Ammon's horn (tissue), 1 donor: ENCODE measurements at regions not wholly inside any gene's neighbourhood (a gene's known extent, or its start where the extent isn't known, plus 50 kb on each side); places are given as distances from the start of the nearest gene placed in this dataset.

Experiments used
- DNase-seq: peaks from one replicate; pipeline ENCODE4 v3.0.0-alpha.2; 2016; ENCODE audit warnings: low spot score

DNA sequence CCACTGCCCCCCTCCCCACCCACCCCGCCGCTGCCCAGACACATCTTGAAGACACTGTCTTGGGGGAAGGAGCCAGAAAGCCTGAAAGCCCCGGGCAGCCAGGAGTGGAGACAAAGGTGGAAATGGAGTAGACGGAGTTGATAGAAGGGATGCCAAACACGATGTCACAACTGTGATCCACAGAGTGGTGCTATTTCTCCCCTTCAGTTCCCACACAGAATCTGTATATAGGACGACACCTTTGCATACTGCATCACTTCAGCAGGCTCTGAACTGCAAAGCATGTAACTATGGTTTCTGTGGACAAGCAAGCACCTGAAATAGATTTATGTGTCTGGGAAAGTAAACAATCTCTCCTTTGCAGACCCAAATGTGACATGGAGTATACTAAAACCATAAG lies 56.4 kb upstream of the F13A1 start:
- no peak for DNase-seq

DNA sequence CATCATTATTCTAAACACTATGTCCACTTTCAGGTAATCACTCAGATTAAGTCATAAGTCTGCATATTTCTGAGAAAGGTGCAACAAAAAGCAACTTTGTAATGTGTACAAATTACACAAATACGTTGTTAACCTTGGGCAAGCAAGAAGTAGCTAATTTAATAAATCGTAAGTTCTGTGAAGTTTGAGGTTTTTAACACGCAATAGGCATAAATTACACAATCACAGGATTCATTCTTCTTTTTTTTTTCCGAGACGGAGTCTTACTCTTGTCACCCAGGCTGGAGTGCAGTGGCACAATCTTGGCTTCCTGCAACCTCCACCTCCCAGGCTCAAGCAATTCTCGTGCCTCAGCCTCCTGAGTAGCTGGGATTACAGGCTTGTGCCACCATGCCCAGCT lies 57.2 kb upstream of the F13A1 start:
- no peak for DNase-seq

DNA sequence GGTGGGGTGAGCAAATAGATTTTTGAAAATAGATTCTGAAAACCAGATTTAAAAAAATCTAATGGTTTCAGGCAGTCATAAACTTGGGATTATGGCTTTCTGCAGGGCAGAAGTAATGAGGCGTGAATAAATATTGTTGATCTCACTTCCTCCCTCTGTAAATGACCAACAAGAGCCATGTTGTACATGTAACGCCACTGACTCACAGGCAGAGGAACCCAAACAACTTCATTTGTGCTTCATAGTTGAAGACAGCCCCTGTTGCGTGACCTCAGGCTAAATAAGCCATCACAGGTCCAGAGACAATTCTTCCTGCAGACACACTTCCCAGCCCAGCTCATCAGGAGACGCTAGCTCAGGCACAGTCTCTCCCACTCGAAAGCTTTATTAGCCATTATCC lies 59.1 kb upstream of the F13A1 start:
- no peak for DNase-seq

DNA sequence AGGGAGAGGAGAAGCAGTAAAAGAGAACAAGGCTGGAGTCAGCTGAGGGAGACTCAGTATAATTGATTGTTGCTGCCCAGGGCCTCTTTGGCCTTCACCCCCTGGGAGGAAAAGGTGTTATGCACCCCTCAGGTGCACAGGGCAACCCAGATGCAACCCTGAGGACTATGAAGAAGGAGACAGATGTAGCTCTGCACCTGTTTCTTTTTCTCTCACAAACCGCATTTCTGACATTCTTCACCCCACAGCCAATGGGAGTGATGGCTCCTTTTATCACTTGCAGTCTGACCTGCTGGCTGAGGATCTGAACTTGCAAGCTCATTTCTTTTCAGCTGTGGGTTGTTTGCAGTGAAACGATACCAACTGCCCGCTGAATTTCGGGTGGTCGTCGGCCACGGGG lies 64.1 kb upstream of the F13A1 start:
- no peak for DNase-seq

DNA sequence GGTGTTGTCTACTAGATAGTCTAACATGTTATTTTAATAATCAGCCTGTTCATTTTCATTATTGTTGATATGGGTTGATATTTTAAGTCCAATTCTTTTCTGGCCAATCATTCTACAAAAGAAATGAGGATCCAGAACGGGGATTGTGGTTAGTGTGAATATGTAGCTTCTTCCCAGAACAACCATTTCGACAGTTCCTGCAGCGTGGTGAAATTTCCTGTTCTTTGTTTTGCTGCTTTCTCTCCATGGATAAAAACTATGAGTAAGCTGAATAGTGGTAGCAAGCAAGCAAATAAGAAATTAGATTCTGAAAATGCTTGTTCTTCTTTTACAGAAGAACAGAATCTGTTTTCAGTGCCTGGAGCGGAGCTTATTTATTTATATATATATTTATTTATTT lies 65.5 kb upstream of the F13A1 start:
- DNase-seq = peak; percentile 60

DNA sequence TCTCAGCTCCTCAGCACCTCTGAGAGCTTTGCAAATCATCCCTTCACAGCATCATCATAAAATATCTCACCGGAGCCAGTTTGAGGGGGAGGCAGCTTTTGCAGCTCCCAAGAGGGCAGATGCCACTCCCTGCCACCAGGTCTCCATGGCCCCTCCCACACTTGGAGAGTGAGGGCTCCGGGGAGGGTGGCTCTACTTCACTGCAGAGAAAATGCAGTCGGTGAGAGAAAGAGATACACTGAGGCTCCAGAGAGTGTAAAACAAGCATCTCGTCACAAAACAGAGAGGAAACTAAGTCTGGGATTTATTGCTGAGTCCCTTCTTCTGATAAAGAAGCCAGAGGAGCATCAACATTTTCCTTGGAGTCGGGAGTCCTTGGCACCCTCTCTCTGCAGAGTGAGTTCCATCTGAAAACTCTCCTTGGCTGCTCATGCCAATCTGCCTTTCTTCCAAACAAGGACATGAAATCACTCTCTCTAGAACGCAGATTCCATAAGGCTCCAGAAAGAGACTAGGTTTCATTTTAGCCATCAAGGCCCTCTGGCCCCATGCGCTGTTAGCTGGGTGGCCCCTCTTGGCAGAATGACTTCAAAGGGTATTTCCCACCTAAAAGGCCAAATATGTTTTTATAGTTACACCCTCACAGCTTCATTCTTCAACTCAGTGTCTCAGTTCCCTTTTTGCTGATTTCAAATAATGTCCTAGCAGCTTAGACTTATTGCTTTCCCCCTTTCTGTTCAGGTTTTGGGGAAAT lies 70.6 kb upstream of the F13A1 start:
- DNase-seq = no peak

DNA sequence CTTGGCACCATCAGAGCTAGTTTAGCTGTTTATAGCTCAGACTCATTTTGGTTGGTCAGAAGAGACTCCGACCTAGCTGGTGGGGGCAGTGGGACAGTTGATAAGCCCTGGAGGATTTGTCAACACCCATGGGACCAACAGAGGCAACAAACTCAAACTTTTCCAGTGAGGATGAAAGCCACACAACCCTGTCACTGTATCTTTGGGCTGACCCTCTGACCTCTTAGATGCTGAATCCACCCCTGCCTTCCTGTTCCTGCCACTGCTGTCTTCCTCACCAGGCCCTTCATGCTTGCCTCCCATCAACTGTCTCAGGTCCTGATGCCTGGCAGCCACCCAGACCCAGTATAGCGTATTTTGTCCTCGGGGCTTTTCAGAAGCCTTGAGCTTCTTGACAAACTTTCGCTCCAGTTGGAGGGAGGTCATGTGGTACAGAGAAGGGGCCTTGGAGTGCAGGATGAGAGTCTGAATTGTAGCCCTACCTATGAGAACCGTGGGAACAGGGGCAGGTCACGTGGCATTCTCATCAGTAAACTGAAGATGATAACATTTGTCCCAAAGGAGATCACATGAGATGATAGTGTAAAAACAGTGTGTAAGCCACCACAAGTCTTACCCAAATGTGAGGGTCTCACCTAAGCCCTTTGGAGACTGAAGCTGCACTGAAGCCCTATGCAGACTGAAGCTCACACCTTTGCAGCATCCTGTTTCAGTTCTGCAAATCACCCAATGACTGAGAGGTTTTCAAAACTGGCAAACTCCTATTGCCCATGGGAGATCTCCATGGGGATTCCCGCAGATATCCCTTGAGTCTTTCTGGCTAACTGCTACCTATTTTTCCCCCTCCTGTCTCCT lies 72.0 kb upstream of the F13A1 start:
- no peak for DNase-seq

DNA sequence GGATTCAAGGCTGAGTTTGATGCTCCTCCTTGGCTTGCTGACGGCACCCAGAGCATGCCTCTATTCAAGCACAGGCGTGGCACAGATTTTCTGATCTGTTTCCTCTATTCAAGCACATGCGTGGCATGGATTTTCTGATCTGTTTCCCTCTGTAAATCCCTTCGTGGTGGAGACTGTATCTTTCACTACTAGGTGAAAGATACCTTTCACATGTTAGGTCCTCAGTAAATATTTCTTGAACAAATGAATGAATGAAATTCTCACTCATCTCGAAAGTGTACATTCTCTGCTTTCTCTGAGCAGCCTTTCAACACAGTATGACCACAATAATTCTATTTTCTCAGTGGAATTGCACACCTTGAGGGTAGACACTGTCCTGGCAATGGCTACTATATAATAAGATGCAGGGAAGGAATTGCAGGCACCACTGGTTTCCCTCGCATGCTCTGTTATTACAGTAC lies 72.6 kb upstream of the F13A1 start:
- DNase-seq = no peak

DNA sequence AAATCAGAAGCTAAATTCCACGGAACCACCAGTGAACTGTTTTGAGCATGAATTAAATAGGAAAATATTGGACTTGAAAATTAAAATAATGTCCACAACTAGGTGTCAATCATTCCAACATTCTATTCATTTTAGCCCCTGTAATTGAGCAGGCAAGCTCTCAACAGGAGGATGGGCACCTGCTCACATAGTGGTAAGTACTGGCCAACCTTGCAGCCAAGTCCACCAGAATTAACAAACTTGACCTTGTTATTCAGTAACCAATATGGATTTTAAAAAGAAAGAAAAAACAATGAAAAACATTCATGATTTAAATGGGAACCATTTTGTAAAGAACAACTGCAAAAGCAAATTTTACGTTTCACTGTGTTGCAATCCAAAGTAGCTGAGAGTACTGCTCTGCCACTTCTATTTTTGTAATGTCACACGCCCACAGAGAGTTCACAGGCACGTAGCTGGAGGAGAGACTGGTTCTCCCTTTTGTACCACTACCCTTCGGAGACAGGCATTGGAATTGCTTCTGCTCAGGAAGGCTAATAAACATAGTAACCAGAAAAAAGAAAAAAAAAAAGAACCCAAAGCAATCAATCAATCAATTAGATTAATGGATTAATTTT lies 75.2 kb upstream of the F13A1 start:
- peak; percentile 80 for DNase-seq

DNA sequence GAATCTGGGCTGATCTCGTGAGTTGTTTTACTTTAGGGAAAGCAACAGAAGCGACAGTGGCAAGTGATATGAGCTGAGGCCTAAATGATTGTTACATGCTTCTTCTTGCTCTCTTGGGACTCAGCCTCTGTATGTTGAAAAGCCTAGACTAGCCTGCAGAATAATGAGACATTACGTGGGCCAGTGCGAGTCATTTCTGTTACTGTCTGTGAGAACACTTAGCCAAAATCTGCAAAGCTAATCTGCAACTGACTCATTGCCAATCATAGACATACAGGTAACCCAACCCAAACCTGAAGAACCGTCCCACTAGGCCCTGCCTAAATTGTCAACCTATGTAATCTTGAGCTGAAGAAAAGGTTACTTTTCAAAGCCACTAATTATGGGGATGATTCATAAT lies 77.4 kb upstream of the F13A1 start:
- DNase-seq = no peak

DNA sequence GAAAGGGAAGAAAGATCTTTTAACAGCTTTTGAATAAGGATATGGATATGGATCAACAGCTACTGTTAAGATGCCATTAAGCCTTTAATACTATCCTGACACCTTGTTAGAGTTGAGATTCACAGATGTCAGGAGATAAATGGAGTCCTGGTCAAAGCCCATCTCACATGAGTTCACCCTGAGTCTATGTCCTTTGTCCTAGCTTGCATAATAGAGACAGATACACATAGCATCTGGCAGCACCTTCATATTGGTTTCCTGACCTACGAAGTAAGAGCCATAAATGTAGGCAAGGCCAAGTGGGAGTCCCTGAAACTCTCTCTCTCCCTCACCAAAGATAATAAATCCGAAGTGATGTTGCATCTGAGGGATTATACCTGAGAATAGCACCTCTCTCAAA lies 79.1 kb upstream of the F13A1 start:
- DNase-seq = no peak

DNA sequence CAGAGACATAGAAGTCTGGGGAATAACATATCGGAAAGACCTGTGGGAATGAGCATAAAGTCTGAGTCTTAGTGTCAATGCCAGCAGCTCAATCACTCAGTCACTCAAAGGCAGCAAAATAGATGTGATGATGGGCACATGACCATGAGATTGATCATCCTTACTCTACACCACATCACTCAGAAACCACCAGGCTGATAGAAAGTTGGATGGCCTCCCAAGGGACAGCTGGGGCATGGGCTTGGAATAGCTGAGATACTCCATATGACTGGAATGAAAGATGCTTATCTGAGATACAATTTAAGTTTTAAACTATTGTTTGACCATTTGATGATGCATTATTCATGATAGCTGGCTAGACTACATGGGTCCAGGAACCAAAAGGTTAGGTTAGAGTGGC lies 80.9 kb upstream of the F13A1 start:
- no peak for DNase-seq

DNA sequence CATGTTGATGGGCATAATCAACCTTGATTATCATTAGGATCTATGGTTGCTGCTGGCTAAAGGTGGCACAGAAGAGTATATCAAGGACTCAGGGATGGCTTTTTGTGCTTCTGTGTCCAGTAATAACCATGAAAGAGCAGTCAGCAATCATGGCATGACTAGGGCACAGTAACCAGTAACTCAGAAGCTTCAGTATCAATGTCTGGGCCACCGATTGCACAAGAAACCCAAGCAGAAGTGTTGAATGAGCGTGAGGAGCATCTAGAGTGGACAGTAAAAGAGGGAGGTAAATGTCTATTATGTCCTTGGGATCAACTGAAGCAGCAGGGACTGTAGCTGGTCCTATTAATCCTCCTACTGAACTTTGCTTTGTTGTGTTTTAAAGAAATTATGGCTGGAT lies 81.5 kb upstream of the F13A1 start:
- no peak for DNase-seq

DNA sequence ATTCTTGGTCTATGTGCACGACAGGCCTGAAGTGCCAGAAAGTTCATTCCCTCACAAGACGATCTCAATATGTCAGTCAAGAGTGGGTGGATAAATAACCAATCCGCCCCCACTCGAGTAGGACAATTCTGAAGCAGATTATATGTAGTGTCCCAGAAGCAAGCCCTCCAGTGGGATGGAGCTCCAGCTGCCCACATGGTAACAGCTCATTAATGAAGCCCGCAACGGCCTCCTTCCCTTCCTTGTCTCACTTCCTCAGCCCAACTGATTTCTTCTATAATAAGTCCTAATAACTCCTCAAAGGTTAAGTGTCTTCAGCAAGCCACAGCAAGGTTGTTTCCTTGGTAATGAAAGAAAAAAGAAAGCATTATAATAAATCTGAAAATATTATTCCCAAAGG lies 82.1 kb upstream of the F13A1 start:
- DNase-seq = no peak

DNA sequence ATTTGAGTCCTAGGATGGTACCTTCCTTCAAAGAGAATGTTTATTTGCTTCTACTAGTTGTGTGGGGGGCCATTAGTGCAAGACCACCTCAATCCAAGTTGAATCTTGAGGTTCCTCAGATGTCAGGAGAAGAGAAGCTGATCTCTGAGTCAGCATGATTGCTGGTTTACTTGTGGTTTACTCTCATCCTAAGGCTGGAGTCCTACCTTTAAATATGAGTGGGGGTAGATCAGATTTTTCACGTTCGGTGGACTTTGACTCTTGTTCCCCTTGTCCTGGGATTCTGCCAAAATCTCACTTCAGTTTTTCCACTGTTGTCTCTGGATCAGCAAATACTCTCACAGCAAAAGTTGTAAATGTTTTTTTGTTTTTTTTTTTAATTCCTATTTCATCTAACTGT lies 84.6 kb upstream of the F13A1 start:
- DNase-seq = no peak

DNA sequence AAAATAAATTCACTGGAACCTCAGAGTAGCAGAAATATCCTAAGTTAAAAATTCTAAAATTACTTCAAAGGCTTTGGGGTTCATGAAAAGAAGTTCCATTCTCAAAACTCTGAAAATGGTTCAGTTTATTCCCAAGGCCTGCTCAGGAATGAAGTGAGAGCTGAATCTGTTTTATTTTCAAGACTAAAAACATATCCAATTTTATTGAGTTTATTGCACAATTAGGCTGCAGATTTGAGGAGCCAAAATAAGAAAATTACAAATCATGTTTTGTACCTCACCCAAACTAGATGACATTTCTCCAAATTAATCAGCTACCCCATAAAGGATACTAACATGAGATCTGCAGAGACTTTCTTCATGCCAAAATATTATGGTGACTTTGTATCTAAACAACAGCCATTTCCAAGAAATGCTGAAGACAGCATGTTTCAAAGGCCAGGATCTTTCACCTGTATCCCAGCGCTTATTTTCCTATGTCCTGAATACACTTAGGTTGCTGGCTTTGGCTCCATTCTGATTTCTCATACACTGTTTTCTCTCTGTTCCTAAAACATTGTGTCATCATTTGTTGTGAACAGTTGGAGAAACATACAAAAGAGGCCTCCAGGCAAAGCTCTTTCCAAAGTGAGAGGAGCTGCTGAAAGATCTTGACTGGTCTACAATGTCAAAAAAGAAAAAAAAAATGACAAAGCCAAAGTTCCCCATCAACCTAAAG lies 85.7 kb upstream of the F13A1 start:
- no peak for DNase-seq

DNA sequence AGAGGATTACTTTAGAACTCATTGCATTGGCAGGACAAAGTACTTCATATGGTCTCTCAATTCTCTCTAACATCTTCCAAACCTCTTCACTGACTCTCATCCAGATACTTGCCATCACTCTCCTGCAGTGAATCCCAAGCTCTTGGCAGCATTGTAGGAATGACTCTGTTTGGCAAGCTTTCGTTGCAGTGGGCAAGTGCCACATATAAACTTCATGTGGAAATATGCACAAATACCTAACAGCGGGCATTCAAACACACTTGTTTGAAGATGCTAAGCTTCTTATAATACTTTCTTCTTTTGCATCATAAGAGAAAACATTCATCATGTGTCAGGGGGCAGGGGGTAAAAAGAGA lies 86.2 kb upstream of the F13A1 start:
- no peak for DNase-seq

DNA sequence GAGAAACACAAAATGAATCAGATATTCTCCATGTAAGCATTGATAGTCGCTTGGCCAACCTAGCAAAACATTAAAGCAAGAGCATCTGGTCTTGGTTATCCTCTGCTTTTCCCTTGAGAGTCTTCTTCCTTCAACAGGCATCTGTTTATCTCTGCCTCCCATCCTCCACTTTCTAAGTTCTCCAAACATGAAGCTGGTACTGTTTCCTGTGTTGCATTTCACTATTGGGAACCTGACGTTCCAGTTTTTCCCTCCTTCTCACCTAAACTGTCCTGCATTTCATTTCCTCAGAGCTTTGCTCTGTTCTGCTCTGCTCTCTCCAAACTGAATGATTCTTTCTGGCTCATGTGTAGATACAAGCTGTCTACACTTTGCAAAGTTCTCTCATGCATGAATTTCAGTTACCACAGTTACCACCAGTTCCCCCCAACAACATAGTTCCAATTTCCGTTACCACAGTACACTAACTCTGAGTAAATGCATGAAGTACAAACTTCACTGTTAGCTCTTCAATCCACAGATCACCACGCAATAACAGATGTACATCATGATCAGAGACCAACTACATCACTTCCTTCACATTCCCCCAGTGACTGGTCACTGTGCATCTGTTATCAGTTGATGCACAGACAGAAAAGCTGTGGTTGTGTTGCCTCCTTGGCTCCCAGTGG lies 86.7 kb upstream of the F13A1 start:
- DNase-seq = no peak

DNA sequence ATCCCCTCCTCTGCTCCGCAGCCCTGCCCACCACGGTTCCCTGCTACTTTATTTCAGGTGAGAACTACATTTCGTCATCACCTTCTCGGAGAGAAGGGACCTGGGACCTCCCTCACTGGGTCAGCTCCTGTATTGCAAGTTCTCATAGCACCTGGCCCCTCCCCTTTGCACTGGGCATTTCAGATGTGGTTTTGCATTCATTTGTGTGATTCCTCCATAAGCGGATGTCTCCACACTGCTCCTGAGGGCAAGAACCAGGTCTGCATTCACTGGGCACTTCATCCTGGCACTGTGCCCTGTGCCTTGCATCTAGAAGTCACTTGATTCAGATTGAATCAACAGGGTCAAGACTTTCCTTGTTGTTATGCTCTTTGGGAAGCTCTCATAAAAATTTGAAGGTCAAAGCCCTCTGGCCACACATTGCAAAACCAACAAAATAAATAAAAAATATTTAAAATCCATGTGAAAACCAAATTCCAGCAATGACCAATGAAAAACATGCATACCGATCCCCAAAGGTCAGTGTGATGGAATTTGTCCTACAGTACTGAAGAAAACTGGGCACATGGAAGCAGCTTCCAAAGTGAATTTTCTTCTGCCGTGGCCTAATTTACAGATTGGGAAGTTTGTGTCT lies 89.1 kb upstream of the F13A1 start:
- no peak for DNase-seq

DNA sequence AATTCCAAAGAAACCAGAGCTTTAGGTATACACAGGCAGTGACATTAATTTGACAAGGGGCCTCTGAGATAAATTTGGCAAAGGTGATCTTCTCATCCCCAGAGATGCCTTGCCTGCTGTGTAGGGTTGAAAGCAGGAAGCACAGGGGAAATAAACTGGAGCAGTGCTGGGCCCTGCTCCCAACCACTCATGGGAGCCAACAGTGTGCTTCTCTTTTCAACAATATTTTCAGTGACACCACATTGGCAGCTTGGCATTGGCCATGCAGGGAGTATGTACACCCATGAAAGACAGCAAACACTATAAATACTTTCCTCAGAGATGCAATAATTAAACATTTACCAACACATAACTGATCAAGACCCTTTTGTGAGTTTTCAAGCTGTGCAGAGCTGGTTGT lies 90.7 kb upstream of the F13A1 start:
- DNase-seq = no peak

DNA sequence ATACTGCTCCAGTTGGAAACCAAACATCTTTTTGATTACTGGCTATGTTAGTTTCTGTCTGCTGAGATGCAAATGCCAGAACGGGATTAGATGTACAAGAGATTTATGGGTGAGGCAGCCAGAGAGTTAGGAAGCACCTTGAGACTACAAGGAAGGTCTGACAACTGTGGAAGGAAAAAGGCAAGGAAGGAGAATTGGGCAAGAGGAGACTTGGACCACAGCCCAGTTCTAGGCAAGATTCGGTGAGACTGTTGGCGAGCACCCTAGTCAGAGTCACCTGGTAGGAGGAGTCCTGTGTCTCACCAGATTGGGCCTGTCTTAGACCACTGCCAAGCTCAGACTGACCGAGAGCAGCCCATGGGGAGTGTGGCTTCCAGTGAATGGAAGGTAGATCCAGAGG lies 91.8 kb upstream of the F13A1 start:
- no peak for DNase-seq

DNA sequence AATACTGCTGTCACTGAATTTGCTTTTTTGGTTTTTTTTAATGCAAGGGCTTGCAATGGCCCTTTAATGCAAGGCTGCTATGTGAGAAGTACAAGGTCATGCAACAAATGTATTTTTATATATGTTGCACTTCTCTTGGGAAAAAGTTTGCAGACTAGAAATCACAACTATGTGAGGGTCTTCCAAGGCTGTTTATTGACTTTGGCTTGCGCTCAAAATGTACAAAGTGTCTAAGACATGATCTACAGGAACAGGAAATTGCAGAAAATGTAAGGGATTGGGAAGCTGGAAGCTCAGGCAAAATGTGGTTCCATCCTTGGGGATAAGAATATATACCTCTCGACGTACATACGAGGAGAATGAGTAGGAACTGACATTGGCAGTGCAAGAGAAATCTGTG lies 92.2 kb upstream of the F13A1 start:
- no peak for DNase-seq
